ENCODE measurements at regions not wholly inside any gene's neighbourhood (a gene's known extent, or its start where the extent isn't known, plus 50 kb on each side); places are given as distances from the start of the nearest gene placed in this dataset.
"Not testable (repeated sequence)": the region's sequence is repeated elsewhere in the genome, so short reads cannot be mapped to it uniquely, and the experiment has no call there.

- no peak for DNase-seq
Observed at GRCh38 chr2:17254421-17254820, 263.8 kb downstream of the RAD51AP2 start.

DNA sequence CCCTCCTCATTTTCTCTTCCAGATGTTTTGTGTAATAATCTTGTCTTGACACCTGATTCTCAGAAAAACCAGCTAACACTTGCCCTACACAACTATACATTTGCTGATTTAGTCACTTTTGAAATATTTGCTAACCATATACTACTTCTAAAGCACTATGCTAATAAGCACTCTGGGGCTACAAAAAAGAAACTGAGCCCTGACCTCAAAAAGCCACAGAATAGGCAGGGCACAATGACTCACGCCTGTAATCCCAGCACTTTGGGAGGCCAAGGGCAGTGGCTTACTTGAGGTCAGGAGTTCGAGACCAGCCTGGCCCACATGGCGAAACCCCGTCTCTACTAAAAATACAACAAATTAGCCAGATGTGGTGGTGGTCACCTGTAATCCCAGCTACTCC lies 266.0 kb downstream of the RAD51AP2 start:
- DNase-seq = no peak

DNA sequence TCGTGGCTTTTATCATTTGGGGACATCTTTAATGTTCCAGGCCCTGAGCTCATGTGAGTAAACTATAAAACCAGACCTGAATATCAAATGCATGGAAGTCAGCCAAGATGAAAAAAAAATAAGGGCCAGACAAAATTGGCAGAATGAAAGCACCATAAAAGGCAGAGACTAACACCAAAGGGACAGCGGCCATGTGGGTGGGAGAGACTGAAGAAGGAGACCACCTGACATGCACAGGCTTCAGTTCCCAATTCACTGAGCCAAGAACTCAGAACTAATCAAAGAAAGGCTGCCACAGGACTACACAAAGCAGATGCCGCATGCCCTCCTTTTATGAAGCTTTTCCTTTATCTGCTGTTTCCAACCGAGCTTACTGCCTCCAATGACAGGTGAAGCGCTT lies 267.1 kb downstream of the RAD51AP2 start:
- DNase-seq = no peak

DNA sequence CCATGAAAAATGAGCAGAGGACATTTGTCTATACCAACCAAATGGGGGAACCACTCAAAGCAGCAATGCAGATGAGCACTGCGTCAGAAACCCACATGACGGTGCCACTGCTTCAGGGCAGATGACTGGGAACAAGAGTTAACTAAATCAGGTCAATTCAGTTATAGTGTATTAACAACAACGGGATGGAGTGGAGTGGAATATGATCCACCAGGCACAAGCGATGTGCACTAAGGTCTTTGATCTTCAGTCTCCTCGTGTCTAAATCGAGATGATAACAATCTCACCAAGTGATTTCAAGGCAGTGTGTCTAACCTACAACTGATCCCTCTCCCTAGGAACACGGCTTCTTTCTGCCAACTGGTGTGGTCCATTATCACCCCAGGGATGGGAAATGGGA lies 269.0 kb downstream of the RAD51AP2 start:
- DNase-seq = no peak

DNA sequence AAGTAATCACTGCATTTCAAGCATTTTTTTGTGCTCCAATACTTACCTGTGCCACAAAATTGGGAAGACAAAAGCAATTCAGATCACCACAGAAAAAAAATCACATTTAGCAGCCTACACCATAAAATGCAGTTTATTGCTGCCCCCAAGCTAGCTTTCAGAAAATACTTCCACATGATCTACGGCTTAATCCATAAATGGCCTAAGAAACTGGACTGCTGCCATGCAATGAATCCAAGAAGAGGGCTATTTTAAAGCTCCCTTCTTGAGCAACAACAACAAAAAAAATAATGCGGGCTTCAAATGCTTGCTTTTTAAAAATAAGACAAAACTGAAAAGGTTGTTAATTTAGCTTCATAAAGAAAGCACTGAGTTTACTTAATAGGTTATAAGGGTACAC lies 272.3 kb downstream of the RAD51AP2 start:
- no peak for DNase-seq

DNA sequence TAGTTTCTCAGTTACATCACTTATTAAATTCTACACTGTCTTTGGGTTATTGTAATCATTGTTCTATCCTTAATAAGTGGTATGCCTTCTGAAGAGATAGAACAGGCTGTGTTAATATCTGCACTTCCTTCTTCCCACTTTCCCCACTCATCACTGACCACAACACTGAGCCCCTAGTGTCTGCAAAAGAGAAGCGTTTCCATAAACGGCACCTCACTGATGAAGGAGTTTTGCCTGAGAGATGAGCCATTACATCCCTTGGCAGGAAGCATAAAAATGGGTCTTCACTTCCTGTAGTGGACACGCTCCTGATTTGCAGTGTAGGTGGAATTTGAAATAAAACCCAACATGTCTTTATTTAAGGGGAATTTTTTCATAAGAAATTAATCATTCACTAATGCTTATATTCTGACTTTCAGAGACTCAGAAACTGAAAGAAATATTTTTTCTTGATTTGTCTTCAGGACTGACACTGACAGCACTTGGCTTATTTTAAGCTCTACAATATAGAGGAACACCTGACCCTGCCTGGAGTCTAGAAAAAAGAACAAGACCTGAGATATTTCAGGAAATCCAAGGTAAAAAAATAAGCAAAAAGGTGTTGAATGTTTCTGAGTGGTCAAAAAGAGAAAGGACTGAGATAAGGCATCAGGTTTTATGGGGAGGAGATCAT lies 275.3 kb downstream of the RAD51AP2 start:
- DNase-seq = no peak

GRCh38 chr2:17239550-17239949 lies 278.7 kb downstream of the RAD51AP2 start:
- DNase-seq = no peak

- DNase-seq = no peak
Observed at GRCh38 chr2:17235167-17235566, 283.1 kb downstream of the RAD51AP2 start.

GRCh38 chr2:17232776-17233556 lies 285.3 kb downstream of the RAD51AP2 start:
- DNase-seq = no peak

- DNase-seq = no peak
Observed at GRCh38 chr2:17231394-17231965, 286.8 kb downstream of the RAD51AP2 start.

- DNase-seq = no peak
Observed at GRCh38 chr2:17229414-17229813, 288.8 kb downstream of the RAD51AP2 start.

GRCh38 chr2:17228461-17228860 lies 289.8 kb downstream of the RAD51AP2 start:
- no peak for DNase-seq

- DNase-seq = no peak
Observed at GRCh38 chr2:17227856-17228255, 290.4 kb downstream of the RAD51AP2 start.

DNA sequence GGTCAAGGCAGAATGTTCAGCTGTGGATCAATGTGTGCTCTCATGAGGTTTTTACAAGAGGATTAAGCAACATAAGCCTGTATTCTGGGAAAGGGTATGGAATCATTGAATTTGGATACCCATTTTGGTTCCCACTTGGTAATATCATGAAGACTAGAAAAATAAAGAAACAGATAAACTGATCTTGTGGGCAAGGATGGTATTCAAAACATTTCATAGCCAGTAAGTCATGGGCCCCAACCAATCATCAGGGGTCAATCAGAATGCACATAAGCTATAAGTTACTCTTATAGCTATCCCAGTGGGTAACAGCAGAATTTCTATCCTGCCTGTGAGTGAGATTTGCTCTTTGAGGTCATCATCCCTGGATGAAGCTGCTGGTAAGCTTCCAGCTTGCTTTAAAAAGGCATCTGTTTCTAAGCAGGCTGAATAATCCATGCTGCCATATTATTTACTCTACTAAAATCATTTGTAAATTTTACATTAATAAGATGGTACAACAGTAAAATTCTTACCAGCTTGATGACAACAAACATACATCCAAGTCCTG lies 291.2 kb downstream of the RAD51AP2 start:
- no peak for DNase-seq

- DNase-seq = no peak
Observed at GRCh38 chr2:17223211-17223610, 295.0 kb downstream of the RAD51AP2 start.

GRCh38 chr2:17208511-17208910 lies 309.7 kb downstream of the RAD51AP2 start:
- DNase-seq = no peak

GRCh38 chr2:17206771-17207170 lies 311.5 kb downstream of the RAD51AP2 start:
- DNase-seq = no peak

GRCh38 chr2:17204214-17204613 lies 314.0 kb downstream of the RAD51AP2 start:
- DNase-seq = not testable (repeated sequence)

GRCh38 chr2:17202628-17203027 lies 315.6 kb downstream of the RAD51AP2 start:
- DNase-seq = not testable (repeated sequence)

GRCh38 chr2:17199741-17200140 lies 318.5 kb downstream of the RAD51AP2 start:
- DNase-seq = no peak

GRCh38 chr2:17196380-17196779 lies 321.9 kb downstream of the RAD51AP2 start:
- DNase-seq = no peak

GRCh38 chr2:17195016-17195415 lies 323.2 kb downstream of the RAD51AP2 start:
- DNase-seq = no peak

GRCh38 chr2:17194083-17194482 lies 324.2 kb downstream of the RAD51AP2 start:
- DNase-seq = no peak

Data from right kidney (tissue), 1 donor.